ENCODE measurements at regions not wholly inside any gene's neighbourhood (a gene's known extent, or its start where the extent isn't known, plus 50 kb on each side); places are given as distances from the start of the nearest gene placed in this dataset.
"Not testable (repeated sequence)": the region's sequence is repeated elsewhere in the genome, so short reads cannot be mapped to it uniquely, and the experiment has no call there.

- Mint-ChIP-seq H3K27me3 (ENCODE audit: unreplicated experiment) (no peaks in the 10 kb centered on the region), H3K4me3 (ENCODE audit: unreplicated experiment) (no peak overlapping the region), H3K4me1 (ENCODE audit: unreplicated experiment) (no peaks in the 10 kb centered on the region), H3K27ac (ENCODE audit: unreplicated experiment) (no peak overlapping the region), H3K9me3 (ENCODE audit: unreplicated experiment) (no peaks in the 10 kb centered on the region), H3K36me3 (ENCODE audit: low read depth, unreplicated experiment) (peaks cover 4% of the 10 kb centered on the region)
- TF ChIP-seq, protein P1, sequence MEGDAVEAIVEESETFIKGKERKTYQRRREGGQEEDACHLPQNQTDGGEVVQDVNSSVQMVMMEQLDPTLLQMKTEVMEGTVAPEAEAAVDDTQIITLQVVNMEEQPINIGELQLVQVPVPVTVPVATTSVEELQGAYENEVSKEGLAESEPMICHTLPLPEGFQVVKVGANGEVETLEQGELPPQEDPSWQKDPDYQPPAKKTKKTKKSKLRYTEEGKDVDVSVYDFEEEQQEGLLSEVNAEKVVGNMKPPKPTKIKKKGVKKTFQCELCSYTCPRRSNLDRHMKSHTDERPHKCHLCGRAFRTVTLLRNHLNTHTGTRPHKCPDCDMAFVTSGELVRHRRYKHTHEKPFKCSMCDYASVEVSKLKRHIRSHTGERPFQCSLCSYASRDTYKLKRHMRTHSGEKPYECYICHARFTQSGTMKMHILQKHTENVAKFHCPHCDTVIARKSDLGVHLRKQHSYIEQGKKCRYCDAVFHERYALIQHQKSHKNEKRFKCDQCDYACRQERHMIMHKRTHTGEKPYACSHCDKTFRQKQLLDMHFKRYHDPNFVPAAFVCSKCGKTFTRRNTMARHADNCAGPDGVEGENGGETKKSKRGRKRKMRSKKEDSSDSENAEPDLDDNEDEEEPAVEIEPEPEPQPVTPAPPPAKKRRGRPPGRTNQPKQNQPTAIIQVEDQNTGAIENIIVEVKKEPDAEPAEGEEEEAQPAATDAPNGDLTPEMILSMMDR (IDR thresholded peaks at IDR 0.05; ENCODE audit: unreplicated experiment), result no peak
- no peak for DNase-seq (ENCODE audit: low spot score)
These were observed 555.9 kb upstream of the VRK2 start for GRCh38 chr2:57490741-57491140.

DNA sequence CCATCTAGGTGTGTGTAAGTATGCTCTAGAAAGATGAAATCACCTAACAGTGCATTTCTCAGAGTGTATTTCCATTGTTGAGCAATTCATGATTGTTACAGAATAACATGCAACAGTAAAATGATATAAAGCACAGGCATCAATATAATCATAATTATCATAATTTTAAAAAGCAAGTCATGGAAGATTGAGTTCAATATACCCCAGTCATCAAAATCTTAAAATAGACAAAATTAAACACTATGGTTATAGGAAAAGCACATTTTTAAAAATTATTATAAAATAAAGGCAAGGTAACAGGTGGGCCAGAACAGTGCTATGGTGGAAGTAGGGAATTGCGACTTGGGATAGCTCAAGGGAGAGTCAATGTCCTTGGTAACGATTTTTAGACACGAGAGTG is 555.4 kb upstream of the VRK2 start:
- H3K27me3 Mint-ChIP-seq (ENCODE audit: unreplicated experiment), result no peaks in the 10 kb centered on the region
- TF ChIP-seq, protein P1 (IDR thresholded peaks at IDR 0.05; ENCODE audit: unreplicated experiment), result no peak

DNA sequence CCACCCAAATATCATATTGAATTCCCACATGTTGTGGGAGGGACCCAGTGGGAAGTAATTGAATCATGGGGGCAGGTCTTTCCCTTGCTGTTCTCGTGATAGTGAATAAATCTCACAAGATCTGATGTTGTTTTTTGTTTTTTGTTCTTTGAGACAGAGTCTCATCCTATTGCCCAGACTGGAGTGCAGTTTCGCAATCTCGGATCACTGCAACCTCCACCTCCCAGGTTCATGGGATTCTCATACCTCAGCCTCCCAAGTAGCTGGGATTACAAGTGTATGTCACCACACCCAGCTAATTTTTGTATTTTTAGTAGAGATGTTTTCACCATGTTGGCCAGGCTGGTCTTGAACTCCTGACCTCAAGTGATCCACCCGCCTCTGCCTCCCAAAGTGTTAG is 552.6 kb upstream of the VRK2 start:
- not testable (repeated sequence) for DNase-seq (ENCODE audit: low spot score); H3K9me3 Mint-ChIP-seq (ENCODE audit: unreplicated experiment); H3K4me3 Mint-ChIP-seq (ENCODE audit: unreplicated experiment); H3K27me3 Mint-ChIP-seq (ENCODE audit: unreplicated experiment); H3K4me1 Mint-ChIP-seq (ENCODE audit: unreplicated experiment); H3K36me3 Mint-ChIP-seq (ENCODE audit: low read depth, unreplicated experiment); H3K27ac Mint-ChIP-seq (ENCODE audit: unreplicated experiment)

More for the DNA sequence above, 555.4 kb upstream of the VRK2 start:
- no peak for DNase-seq (ENCODE audit: low spot score)
- Mint-ChIP-seq H3K4me3 (ENCODE audit: unreplicated experiment) (no peak overlapping the region), H3K9me3 (ENCODE audit: unreplicated experiment) (no peaks in the 10 kb centered on the region), H3K36me3 (ENCODE audit: low read depth, unreplicated experiment) (peaks cover 4% of the 10 kb centered on the region), H3K4me1 (ENCODE audit: unreplicated experiment) (no peaks in the 10 kb centered on the region), H3K27ac (ENCODE audit: unreplicated experiment) (no peak overlapping the region)

GRCh38 chr2:57497489-57498096 is 549.0 kb upstream of the VRK2 start:
- H3K36me3 Mint-ChIP-seq (ENCODE audit: low read depth, unreplicated experiment), result peaks cover 4% of the 10 kb centered on the region

GRCh38 chr2:57504787-57505186 is 541.8 kb upstream of the VRK2 start:
- Mint-ChIP-seq H3K9me3 (ENCODE audit: unreplicated experiment) (no peaks in the 10 kb centered on the region), H3K4me1 (ENCODE audit: unreplicated experiment) (no peaks in the 10 kb centered on the region), H3K4me3 (ENCODE audit: unreplicated experiment) (no peak overlapping the region), H3K27ac (ENCODE audit: unreplicated experiment) (no peak overlapping the region), H3K27me3 (ENCODE audit: unreplicated experiment) (peaks cover 2% of the 10 kb centered on the region), H3K36me3 (ENCODE audit: low read depth, unreplicated experiment) (no peaks in the 10 kb centered on the region)
- no peak for DNase-seq (ENCODE audit: low spot score)
- TF ChIP-seq, protein P1 (IDR thresholded peaks at IDR 0.05; ENCODE audit: unreplicated experiment), result no peak

More at GRCh38 chr2:57497489-57498096, 549.0 kb upstream of the VRK2 start:
- DNase-seq (ENCODE audit: low spot score), result peak; percentile 58
- Mint-ChIP-seq H3K4me1 (ENCODE audit: unreplicated experiment) (no peaks in the 10 kb centered on the region), H3K27ac (ENCODE audit: unreplicated experiment) (no peak overlapping the region), H3K9me3 (ENCODE audit: unreplicated experiment) (no peaks in the 10 kb centered on the region), H3K27me3 (ENCODE audit: unreplicated experiment) (peaks cover 1% of the 10 kb centered on the region), H3K4me3 (ENCODE audit: unreplicated experiment) (no peak overlapping the region)
- TF ChIP-seq, protein P1 (IDR thresholded peaks at IDR 0.05; ENCODE audit: unreplicated experiment), result peak; percentile 97
